GM23338 (cell line): ENCODE measurements at regions not wholly inside any gene's neighbourhood (a gene's known extent, or its start where the extent isn't known, plus 50 kb on each side); places are given as distances from the start of the nearest gene placed in this dataset.

Experiments
- ATAC-seq: fragments of 200-7000 bp; cut with Tn5 transposase; 3 replicates; pipeline ENCODE4 v1.9.1; 2020
- DNase-seq: peaks from one replicate; pipeline ENCODE4 v3.0.0-alpha.2; 2015; ENCODE audit warnings: low spot score
- H2AFZ ChIP-seq: fragments of 200-600 bp; sonication (generic); 2 replicates; pipeline ENCODE4 v1.8.0; 2016; ENCODE audit warnings: antibody characterized with exemption, mild to moderate bottlenecking, moderate library complexity
- H3F3A ChIP-seq: fragments of 200-600 bp; sonication (generic); replicated peaks from 2 replicates; pipeline ENCODE4 v1.8.0; 2017; ENCODE audit warnings: antibody characterized with exemption, mixed run types, low read depth
- H3K27ac ChIP-seq: fragments of 200-600 bp; sonication (generic); 2 replicates; pipeline ENCODE4 v1.6.1; 2016; ENCODE audit warnings: low read depth
- H3K27me3 ChIP-seq: fragments of 200-600 bp; sonication (generic); 2 replicates; pipeline ENCODE4 v1.8.0; 2016; ENCODE audit warnings: mild to moderate bottlenecking, mixed run types, moderate library complexity; ENCODE audit not compliant: insufficient read depth
- H3K36me3 ChIP-seq: fragments of 200-600 bp; sonication (generic); 2 replicates; pipeline ENCODE4 v1.8.0; 2016; ENCODE audit warnings: mild to moderate bottlenecking; ENCODE audit not compliant: insufficient read depth
- H3K4me1 ChIP-seq: fragments of 200-600 bp; sonication (generic); 2 replicates; pipeline ENCODE4 v1.8.0; 2016; ENCODE audit warnings: mild to moderate bottlenecking, moderate library complexity; ENCODE audit not compliant: insufficient read depth
- H3K4me2 ChIP-seq: fragments of 200-600 bp; sonication (generic); 2 replicates; pipeline ENCODE4 v1.7.1; 2017; ENCODE audit warnings: mixed run types
- H3K4me3 ChIP-seq: fragments of 200-600 bp; sonication (generic); 2 replicates; pipeline ENCODE4 v1.6.1; 2016; ENCODE audit warnings: mixed run types
- H3K79me2 ChIP-seq: fragments of 200-600 bp; sonication (generic); replicated peaks from 2 replicates; pipeline ENCODE4 v1.8.0; 2017; ENCODE audit warnings: mild to moderate bottlenecking; ENCODE audit not compliant: insufficient read depth
- H3K9me2 ChIP-seq: fragments of 200-600 bp; sonication (generic); 2 replicates; pipeline ENCODE4 v1.8.0; 2017; ENCODE audit not compliant: insufficient read depth
- H4K20me1 ChIP-seq: fragments of 200-600 bp; sonication (generic); replicated peaks from 2 replicates; pipeline ENCODE4 v1.8.0; 2017; ENCODE audit warnings: mild to moderate bottlenecking; ENCODE audit not compliant: insufficient read depth
- H3K27ac Mint-ChIP-seq: 2 replicates; pipeline ENCODE4 v1.8.0; 2020; ENCODE audit warnings: inconsistent platforms, mild to moderate bottlenecking, moderate library complexity, mixed read lengths
- H3K27me3 Mint-ChIP-seq: 3 replicates; pipeline ENCODE4 v1.8.0; 2022; ENCODE audit warnings: low read depth, mild to moderate bottlenecking, moderate library complexity, mixed read lengths, inconsistent platforms; ENCODE audit not compliant: insufficient read depth, poor library complexity
- H3K36me3 Mint-ChIP-seq: 3 replicates; pipeline ENCODE4 v1.8.0; 2021; ENCODE audit warnings: low read depth, mild to moderate bottlenecking, inconsistent platforms, moderate library complexity, mixed read lengths
- H3K4me1 Mint-ChIP-seq: 3 replicates; pipeline ENCODE4 v1.8.0; 2020; ENCODE audit warnings: mild to moderate bottlenecking, inconsistent platforms, mixed read lengths
- H3K4me3 Mint-ChIP-seq: 3 replicates; pipeline ENCODE4 v1.8.0; 2021; ENCODE audit warnings: moderate library complexity, mild to moderate bottlenecking, inconsistent platforms, mixed read lengths
- H3K9me3 Mint-ChIP-seq: 3 replicates; pipeline ENCODE4 v1.8.0; 2020; ENCODE audit warnings: moderate library complexity, mild to moderate bottlenecking, inconsistent platforms, mixed read lengths
- CREB1 ChIP-seq: fragments of 250-450 bp; sonication (Bioruptor Pico); IDR thresholded peaks from 2 replicates; pipeline ENCODE4 v1.5.0; 2020; ENCODE audit warnings: low read depth, mild to moderate bottlenecking, moderate library complexity
- EZH2 ChIP-seq: fragments of 200-600 bp; sonication (generic); IDR thresholded peaks from one replicate; pipeline ENCODE4 v1.8.0; 2017; ENCODE audit warnings: antibody characterized with exemption, mild to moderate bottlenecking, low read depth; ENCODE audit not compliant: unreplicated experiment
- EZH2phosphoT487 ChIP-seq: fragments of 200-600 bp; sonication (generic); IDR thresholded peaks from one replicate; pipeline ENCODE4 v1.8.1; 2018; ENCODE audit warnings: antibody characterized with exemption; ENCODE audit not compliant: unreplicated experiment
- JUNB ChIP-seq: IDR thresholded peaks from one replicate; pipeline ENCODE4 v1.6.1; 2016; ENCODE audit warnings: antibody characterized with exemption; ENCODE audit not compliant: unreplicated experiment
- POLR2AphosphoS5 ChIP-seq: IDR thresholded peaks from 2 replicates; pipeline ENCODE4 v1.6.1; 2016; ENCODE audit warnings: antibody characterized with exemption, low read depth
- ZNF114 ChIP-seq: fragments of 250-450 bp; sonication (Bioruptor Pico); IDR thresholded peaks from 2 replicates; pipeline ENCODE4 v1.5.0; 2020; ENCODE audit warnings: mild to moderate bottlenecking, moderate library complexity
- ZNF331 ChIP-seq: fragments of 250-450 bp; sonication (Bioruptor Pico); IDR thresholded peaks from 2 replicates; pipeline ENCODE4 v1.5.0; 2020; ENCODE audit warnings: low read depth, mild to moderate bottlenecking, moderate library complexity
- TF ChIP-seq, protein P1 (sequence below): IDR thresholded peaks from one replicate; pipeline ENCODE4 v1.6.1; 2018; ENCODE audit warnings: antibody characterized with exemption; ENCODE audit not compliant: unreplicated experiment
- TF ChIP-seq, protein P2 (sequence below), 2 experiments: fragments of 200-600 bp in 1 of 2; sonication (generic) in 1 of 2; conservative IDR thresholded peaks; 2 replicates each; pipeline versions ENCODE4 v1.5.1 to v1.6.1; 2016 to 2017; ENCODE audit warnings: antibody characterized with exemption in 2 of 2, low read depth in 2 of 2, mild to moderate bottlenecking in 2 of 2, moderate library complexity in 1 of 2
- TF ChIP-seq, protein P3 (sequence below): IDR thresholded peaks from 2 replicates; pipeline ENCODE4 v1.6.1; 2016; ENCODE audit warnings: antibody characterized with exemption
- TF ChIP-seq, protein P4 (sequence below): fragments of 250-450 bp; sonication (Bioruptor Pico); IDR thresholded peaks from 2 replicates; pipeline ENCODE4 v1.5.0; 2020; ENCODE audit warnings: mild to moderate bottlenecking, moderate library complexity

DNA sequence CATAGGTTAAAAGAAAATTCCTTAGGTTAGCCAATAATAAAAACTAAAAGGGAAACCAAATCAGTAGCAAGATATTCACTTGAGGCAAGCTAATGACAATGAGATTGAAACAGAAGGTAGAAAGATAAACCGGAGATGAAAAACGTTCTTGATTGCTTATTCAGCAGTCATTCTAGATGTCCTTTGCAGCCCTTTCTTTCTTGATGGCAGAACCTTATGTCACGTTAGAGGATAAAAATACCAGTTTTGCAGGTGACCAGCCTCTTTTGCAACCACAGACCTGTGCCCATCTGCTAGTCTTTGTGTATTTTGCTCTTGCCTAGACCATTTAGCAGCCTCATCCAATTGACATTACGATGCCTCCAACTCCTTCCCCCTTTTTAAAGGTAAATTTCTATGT, 337.8 kb downstream of the DMAC1 start (continued):
- TF ChIP-seq, protein P1, sequence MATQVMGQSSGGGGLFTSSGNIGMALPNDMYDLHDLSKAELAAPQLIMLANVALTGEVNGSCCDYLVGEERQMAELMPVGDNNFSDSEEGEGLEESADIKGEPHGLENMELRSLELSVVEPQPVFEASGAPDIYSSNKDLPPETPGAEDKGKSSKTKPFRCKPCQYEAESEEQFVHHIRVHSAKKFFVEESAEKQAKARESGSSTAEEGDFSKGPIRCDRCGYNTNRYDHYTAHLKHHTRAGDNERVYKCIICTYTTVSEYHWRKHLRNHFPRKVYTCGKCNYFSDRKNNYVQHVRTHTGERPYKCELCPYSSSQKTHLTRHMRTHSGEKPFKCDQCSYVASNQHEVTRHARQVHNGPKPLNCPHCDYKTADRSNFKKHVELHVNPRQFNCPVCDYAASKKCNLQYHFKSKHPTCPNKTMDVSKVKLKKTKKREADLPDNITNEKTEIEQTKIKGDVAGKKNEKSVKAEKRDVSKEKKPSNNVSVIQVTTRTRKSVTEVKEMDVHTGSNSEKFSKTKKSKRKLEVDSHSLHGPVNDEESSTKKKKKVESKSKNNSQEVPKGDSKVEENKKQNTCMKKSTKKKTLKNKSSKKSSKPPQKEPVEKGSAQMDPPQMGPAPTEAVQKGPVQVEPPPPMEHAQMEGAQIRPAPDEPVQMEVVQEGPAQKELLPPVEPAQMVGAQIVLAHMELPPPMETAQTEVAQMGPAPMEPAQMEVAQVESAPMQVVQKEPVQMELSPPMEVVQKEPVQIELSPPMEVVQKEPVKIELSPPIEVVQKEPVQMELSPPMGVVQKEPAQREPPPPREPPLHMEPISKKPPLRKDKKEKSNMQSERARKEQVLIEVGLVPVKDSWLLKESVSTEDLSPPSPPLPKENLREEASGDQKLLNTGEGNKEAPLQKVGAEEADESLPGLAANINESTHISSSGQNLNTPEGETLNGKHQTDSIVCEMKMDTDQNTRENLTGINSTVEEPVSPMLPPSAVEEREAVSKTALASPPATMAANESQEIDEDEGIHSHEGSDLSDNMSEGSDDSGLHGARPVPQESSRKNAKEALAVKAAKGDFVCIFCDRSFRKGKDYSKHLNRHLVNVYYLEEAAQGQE = no peak
- TF ChIP-seq POLR2AphosphoS5 = no peak
- TF ChIP-seq ZNF114 (CRISPR knock-in tag) = no peak
- no peak for TF ChIP-seq CREB1 (CRISPR knock-in tag)
- no peak for TF ChIP-seq EZH2

DNA sequence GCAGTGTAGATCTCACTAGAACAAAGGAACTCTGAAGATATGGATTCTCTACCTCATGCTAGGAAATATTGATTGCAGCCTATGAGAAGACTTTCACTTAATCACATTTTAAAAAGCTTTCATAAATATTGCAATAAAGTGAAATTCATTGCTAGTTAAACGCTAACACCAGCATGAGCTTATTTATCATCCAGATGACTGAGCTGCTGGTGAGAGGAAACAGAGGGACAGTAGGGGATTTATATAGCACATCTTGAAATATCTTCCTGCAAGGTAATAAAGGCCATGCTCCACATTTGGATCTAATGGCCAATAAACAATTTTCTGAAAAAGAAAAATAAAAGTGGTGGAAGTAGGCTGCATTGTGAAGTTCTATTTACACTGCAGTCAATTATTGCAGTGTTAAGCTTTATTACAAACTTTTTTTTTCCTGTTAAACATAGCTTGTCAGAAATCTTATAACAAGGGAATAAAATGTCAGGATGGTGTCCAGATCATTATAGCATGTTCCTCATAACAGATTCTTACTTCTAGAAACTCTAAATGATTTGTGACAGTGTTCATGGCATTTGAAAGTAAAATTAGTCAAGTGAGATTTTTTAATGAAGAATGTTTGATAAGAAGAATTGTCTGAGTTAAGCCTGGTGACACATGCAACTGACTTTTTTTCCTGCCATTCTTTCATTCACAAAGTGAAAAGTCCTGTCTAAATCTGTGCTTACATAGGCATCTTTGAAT, 342.6 kb downstream of the DMAC1 start:
- no peak overlapping the region for H3K27ac Mint-ChIP-seq
- H3K36me3 Mint-ChIP-seq = no peaks in the 10 kb centered on the region
- Histone ChIP-seq H4K20me1 (no peaks in the 10 kb centered on the region), H3K27ac (no peak overlapping the region), H3K9me2 (no peaks in the 10 kb centered on the region), H3K4me2 (no peak overlapping the region), H2AFZ (no peak overlapping the region), H3K27me3 (no peaks in the 10 kb centered on the region), H3K79me2 (no peaks in the 10 kb centered on the region), H3K4me3 (no peak overlapping the region), H3F3A (no peaks in the 10 kb centered on the region), H3K4me1 (peaks cover 5% of the 10 kb centered on the region; the same call in 1 of the 2 replicates), H3K36me3 (no peaks in the 10 kb centered on the region)
- no peaks in the 10 kb centered on the region for H3K9me3 Mint-ChIP-seq
- H3K4me3 Mint-ChIP-seq = no peak overlapping the region
- no peak for DNase-seq
- H3K27me3 Mint-ChIP-seq = no peaks in the 10 kb centered on the region
- H3K4me1 Mint-ChIP-seq = peaks cover 6% of the 10 kb centered on the region; the same call in 2 of the 3 replicates
- no peak for ATAC-seq
- TF ChIP-seq, protein P2, sequence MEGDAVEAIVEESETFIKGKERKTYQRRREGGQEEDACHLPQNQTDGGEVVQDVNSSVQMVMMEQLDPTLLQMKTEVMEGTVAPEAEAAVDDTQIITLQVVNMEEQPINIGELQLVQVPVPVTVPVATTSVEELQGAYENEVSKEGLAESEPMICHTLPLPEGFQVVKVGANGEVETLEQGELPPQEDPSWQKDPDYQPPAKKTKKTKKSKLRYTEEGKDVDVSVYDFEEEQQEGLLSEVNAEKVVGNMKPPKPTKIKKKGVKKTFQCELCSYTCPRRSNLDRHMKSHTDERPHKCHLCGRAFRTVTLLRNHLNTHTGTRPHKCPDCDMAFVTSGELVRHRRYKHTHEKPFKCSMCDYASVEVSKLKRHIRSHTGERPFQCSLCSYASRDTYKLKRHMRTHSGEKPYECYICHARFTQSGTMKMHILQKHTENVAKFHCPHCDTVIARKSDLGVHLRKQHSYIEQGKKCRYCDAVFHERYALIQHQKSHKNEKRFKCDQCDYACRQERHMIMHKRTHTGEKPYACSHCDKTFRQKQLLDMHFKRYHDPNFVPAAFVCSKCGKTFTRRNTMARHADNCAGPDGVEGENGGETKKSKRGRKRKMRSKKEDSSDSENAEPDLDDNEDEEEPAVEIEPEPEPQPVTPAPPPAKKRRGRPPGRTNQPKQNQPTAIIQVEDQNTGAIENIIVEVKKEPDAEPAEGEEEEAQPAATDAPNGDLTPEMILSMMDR (conservative IDR thresholded peaks at IDR 0.05; ENCODE audit: low read depth in 2 of 2) = no peak
- TF ChIP-seq EZH2 = no peak
- TF ChIP-seq, protein P3, sequence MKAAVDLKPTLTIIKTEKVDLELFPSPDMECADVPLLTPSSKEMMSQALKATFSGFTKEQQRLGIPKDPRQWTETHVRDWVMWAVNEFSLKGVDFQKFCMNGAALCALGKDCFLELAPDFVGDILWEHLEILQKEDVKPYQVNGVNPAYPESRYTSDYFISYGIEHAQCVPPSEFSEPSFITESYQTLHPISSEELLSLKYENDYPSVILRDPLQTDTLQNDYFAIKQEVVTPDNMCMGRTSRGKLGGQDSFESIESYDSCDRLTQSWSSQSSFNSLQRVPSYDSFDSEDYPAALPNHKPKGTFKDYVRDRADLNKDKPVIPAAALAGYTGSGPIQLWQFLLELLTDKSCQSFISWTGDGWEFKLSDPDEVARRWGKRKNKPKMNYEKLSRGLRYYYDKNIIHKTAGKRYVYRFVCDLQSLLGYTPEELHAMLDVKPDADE = no peak
- TF ChIP-seq, protein P4, sequence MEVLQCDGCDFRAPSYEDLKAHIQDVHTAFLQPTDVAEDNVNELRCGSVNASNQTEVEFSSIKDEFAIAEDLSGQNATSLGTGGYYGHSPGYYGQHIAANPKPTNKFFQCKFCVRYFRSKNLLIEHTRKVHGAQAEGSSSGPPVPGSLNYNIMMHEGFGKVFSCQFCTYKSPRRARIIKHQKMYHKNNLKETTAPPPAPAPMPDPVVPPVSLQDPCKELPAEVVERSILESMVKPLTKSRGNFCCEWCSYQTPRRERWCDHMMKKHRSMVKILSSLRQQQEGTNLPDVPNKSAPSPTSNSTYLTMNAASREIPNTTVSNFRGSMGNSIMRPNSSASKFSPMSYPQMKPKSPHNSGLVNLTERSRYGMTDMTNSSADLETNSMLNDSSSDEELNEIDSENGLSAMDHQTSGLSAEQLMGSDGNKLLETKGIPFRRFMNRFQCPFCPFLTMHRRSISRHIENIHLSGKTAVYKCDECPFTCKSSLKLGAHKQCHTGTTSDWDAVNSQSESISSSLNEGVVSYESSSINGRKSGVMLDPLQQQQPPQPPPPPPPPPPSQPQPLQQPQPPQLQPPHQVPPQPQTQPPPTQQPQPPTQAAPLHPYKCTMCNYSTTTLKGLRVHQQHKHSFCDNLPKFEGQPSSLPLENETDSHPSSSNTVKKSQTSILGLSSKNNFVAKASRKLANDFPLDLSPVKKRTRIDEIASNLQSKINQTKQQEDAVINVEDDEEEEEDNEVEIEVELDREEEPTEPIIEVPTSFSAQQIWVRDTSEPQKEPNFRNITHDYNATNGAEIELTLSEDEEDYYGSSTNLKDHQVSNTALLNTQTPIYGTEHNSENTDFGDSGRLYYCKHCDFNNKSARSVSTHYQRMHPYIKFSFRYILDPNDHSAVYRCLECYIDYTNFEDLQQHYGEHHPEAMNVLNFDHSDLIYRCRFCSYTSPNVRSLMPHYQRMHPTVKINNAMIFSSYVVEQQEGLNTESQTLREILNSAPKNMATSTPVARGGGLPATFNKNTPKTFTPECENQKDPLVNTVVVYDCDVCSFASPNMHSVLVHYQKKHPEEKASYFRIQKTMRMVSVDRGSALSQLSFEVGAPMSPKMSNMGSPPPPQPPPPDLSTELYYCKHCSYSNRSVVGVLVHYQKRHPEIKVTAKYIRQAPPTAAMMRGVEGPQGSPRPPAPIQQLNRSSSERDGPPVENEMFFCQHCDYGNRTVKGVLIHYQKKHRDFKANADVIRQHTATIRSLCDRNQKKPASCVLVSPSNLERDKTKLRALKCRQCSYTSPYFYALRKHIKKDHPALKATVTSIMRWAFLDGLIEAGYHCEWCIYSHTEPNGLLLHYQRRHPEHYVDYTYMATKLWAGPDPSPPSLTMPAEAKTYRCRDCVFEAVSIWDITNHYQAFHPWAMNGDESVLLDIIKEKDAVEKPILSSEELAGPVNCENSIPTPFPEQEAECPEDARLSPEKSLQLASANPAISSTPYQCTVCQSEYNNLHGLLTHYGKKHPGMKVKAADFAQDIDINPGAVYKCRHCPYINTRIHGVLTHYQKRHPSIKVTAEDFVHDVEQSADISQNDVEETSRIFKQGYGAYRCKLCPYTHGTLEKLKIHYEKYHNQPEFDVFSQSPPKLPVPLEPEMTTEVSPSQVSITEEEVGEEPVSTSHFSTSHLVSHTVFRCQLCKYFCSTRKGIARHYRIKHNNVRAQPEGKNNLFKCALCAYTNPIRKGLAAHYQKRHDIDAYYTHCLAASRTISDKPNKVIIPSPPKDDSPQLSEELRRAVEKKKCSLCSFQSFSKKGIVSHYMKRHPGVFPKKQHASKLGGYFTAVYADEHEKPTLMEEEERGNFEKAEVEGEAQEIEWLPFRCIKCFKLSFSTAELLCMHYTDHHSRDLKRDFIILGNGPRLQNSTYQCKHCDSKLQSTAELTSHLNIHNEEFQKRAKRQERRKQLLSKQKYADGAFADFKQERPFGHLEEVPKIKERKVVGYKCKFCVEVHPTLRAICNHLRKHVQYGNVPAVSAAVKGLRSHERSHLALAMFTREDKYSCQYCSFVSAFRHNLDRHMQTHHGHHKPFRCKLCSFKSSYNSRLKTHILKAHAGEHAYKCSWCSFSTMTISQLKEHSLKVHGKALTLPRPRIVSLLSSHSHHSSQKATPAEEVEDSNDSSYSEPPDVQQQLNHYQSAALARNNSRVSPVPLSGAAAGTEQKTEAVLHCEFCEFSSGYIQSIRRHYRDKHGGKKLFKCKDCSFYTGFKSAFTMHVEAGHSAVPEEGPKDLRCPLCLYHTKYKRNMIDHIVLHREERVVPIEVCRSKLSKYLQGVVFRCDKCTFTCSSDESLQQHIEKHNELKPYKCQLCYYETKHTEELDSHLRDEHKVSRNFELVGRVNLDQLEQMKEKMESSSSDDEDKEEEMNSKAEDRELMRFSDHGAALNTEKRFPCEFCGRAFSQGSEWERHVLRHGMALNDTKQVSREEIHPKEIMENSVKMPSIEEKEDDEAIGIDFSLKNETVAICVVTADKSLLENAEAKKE = no peak
- TF ChIP-seq CREB1 (CRISPR knock-in tag) = no peak
- no peak for TF ChIP-seq ZNF331
- no peak for TF ChIP-seq JUNB
- TF ChIP-seq POLR2AphosphoS5 = no peak
- no peak for TF ChIP-seq EZH2phosphoT487
